Parathyroid adenoma (tissue), 2 donors: ENCODE measurements at regions not wholly inside any gene's neighbourhood (a gene's known extent, or its start where the extent isn't known, plus 50 kb on each side); places are given as distances from the start of the nearest gene placed in this dataset.

Experiments used
- H2AFZ ChIP-seq: fragments of 300-600 bp; sonication (generic); one replicate; pipeline ENCODE4 v1.7.0; 2017; ENCODE audit warnings: antibody characterized with exemption, mild to moderate bottlenecking
- H3K27ac ChIP-seq: fragments of 300-600 bp; sonication (generic); one replicate; pipeline ENCODE4 v1.7.0; 2017
- H3K27me3 ChIP-seq: fragments of 300-600 bp; sonication (generic); one replicate; pipeline ENCODE4 v1.7.0; 2017; ENCODE audit warnings: low read length; ENCODE audit not compliant: control insufficient read depth, insufficient read depth
- H3K36me3 ChIP-seq: fragments of 300-600 bp; sonication (generic); one replicate; pipeline ENCODE4 v1.7.0; 2017; ENCODE audit warnings: low read length; ENCODE audit not compliant: control insufficient read depth, insufficient read depth
- H3K4me1 ChIP-seq: fragments of 300-600 bp; sonication (generic); one replicate; pipeline ENCODE4 v1.7.0; 2017; ENCODE audit warnings: control low read depth
- H3K4me2 ChIP-seq: fragments of 300-600 bp; sonication (generic); one replicate; pipeline ENCODE4 v1.7.0; 2017; ENCODE audit warnings: low read length
- H3K4me3 ChIP-seq: fragments of 300-600 bp; sonication (generic); one replicate; pipeline ENCODE4 v1.7.0; 2017; ENCODE audit warnings: low read depth, low read length
- H3K79me2 ChIP-seq: fragments of 300-600 bp; sonication (generic); one replicate; pipeline ENCODE4 v1.7.0; 2017; ENCODE audit warnings: control low read depth
- H3K9ac ChIP-seq: fragments of 300-600 bp; sonication (generic); one replicate; pipeline ENCODE4 v1.7.0; 2017; ENCODE audit warnings: mild to moderate bottlenecking
- H3K9me3 ChIP-seq: fragments of 300-600 bp; sonication (generic); one replicate; pipeline ENCODE4 v1.7.0; 2017; ENCODE audit warnings: low read length; ENCODE audit not compliant: control insufficient read depth
- TF ChIP-seq, protein P1 (sequence below): fragments of 300-600 bp; sonication (generic); IDR thresholded peaks from one replicate; pipeline ENCODE4 v1.7.0; 2017; ENCODE audit warnings: antibody characterized with exemption, mild to moderate bottlenecking
- donor health status: primary hyperparathyroidism.

DNA sequence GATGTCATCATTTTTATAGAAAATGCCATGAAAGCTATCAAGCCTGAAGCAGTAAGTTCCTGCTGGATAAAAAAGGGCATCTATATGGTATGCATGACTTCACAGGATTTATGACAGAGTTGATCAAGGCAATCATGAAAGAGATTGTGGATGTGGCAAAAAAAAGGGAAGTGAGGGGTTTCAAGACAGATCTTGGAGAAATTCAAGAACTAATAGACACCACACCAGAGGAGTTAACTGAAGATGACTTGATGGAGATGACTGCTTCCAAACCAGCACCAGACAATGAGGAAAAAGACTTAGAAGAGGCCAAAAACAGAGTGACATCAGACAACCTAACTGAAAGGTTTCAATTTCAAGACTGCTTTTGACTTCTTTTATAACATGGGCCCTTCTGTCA, 691.1 kb upstream of the SLC10A2 start:
- Histone ChIP-seq H3K27me3 (no peaks in the 10 kb centered on the region), H3K4me1 (no peaks in the 10 kb centered on the region), H3K27ac (no peak overlapping the region), H3K4me3 (no peak overlapping the region), H3K9ac (no peak overlapping the region), H3K4me2 (no peak overlapping the region), H3K9me3 (no peaks in the 10 kb centered on the region), H3K79me2 (no peaks in the 10 kb centered on the region), H2AFZ (no peak overlapping the region), H3K36me3 (no peaks in the 10 kb centered on the region)
- TF ChIP-seq, protein P1, sequence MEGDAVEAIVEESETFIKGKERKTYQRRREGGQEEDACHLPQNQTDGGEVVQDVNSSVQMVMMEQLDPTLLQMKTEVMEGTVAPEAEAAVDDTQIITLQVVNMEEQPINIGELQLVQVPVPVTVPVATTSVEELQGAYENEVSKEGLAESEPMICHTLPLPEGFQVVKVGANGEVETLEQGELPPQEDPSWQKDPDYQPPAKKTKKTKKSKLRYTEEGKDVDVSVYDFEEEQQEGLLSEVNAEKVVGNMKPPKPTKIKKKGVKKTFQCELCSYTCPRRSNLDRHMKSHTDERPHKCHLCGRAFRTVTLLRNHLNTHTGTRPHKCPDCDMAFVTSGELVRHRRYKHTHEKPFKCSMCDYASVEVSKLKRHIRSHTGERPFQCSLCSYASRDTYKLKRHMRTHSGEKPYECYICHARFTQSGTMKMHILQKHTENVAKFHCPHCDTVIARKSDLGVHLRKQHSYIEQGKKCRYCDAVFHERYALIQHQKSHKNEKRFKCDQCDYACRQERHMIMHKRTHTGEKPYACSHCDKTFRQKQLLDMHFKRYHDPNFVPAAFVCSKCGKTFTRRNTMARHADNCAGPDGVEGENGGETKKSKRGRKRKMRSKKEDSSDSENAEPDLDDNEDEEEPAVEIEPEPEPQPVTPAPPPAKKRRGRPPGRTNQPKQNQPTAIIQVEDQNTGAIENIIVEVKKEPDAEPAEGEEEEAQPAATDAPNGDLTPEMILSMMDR, result no peak

DNA sequence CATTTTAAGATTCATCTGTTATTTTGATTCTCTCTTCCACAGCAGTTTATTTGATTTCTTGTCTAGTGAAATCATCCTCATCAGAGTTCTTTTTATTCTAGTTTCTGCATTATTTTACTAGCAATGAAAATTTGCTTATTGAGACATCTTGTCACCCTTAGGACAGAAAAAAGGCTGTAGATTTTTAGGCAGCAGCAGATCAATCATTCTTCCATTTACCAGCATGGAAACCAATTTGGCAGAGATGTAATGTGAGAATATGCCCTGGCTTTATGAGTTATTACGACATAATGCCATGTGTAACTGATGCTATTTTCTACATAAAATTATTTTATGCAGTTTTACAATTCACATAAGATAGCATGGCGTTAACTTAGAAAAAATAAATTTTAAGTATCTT, 688.6 kb upstream of the SLC10A2 start:
- TF ChIP-seq, protein P1, result no peak
- H3K79me2 ChIP-seq, result no peaks in the 10 kb centered on the region
- H3K27ac ChIP-seq, result no peak overlapping the region
- H3K4me1 ChIP-seq, result no peaks in the 10 kb centered on the region
- no peak overlapping the region for H2AFZ ChIP-seq
- no peaks in the 10 kb centered on the region for H3K9me3 ChIP-seq
- no peak overlapping the region for H3K9ac ChIP-seq
- no peaks in the 10 kb centered on the region for H3K36me3 ChIP-seq
- H3K4me3 ChIP-seq, result no peak overlapping the region
- no peak overlapping the region for H3K4me2 ChIP-seq
- no peaks in the 10 kb centered on the region for H3K27me3 ChIP-seq

DNA sequence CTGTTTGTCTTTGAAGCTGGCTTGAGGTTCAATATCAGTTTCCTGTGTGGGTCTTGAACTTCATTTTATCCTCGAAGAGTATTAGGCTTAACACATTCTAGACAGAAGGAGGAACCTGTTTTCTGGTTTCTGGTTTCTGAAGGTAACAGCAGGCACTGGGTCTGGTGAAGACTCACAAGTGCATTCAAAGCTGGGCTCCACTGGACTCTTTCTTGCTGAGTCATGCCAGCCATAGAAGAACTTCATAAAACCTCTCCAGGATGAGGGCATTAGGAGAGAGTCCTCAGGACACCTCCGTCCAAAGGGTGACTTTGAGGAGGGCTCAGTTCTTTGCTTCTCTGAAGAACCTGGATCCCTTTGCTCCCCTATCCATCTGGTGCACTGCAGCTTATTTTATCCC, 668.6 kb upstream of the SLC10A2 start:
- Histone ChIP-seq H3K4me3 (no peak overlapping the region), H3K4me1 (peaks cover 2% of the 10 kb centered on the region), H3K9me3 (no peaks in the 10 kb centered on the region), H3K36me3 (no peaks in the 10 kb centered on the region), H3K9ac (no peak overlapping the region), H2AFZ (no peak overlapping the region), H3K27me3 (no peaks in the 10 kb centered on the region), H3K27ac (no peak overlapping the region), H3K79me2 (no peaks in the 10 kb centered on the region), H3K4me2 (no peak overlapping the region)
- TF ChIP-seq, protein P1, result no peak

- no peaks in the 10 kb centered on the region for H3K79me2 ChIP-seq
- H3K4me2 ChIP-seq, result no peak overlapping the region
- peaks cover 2% of the 10 kb centered on the region for H3K4me1 ChIP-seq
- no peak overlapping the region for H3K4me3 ChIP-seq
- H2AFZ ChIP-seq, result no peak overlapping the region
- no peak overlapping the region for H3K9ac ChIP-seq
- H3K36me3 ChIP-seq, result no peaks in the 10 kb centered on the region
- TF ChIP-seq, protein P1, result no peak
- H3K27ac ChIP-seq, result no peak overlapping the region
- H3K27me3 ChIP-seq, result no peaks in the 10 kb centered on the region
- H3K9me3 ChIP-seq, result no peaks in the 10 kb centered on the region
These were observed 665.7 kb upstream of the SLC10A2 start for GRCh38 chr13:103731959-103732358.

GRCh38 chr13:103730407-103730806, 664.2 kb upstream of the SLC10A2 start:
- H3K4me1 ChIP-seq, result peaks cover 2% of the 10 kb centered on the region
- H3K4me3 ChIP-seq, result no peak overlapping the region
- no peaks in the 10 kb centered on the region for H3K36me3 ChIP-seq
- no peak overlapping the region for H3K27ac ChIP-seq
- no peaks in the 10 kb centered on the region for H3K79me2 ChIP-seq
- H3K9me3 ChIP-seq, result no peaks in the 10 kb centered on the region
- H3K4me2 ChIP-seq, result peak overlapping the region; percentile 25
- TF ChIP-seq, protein P1, result no peak
- no peak overlapping the region for H3K9ac ChIP-seq
- no peak overlapping the region for H2AFZ ChIP-seq
- no peaks in the 10 kb centered on the region for H3K27me3 ChIP-seq
